Endothelial cell of umbilical vein (primary cell): ENCODE measurements at regions not wholly inside any gene's neighbourhood (a gene's known extent, or its start where the extent isn't known, plus 50 kb on each side); places are given as distances from the start of the nearest gene placed in this dataset.

Experiments used
- BruUV-seq: library from RNA; stranded (reverse); fragments of 400-500 nt; replicated peaks from 2 replicates; lab custom pipeline; 2021; lab: Mats Ljungman, UMichigan
- CTCF ChIA-PET: fragments of 300-600, 350-600 bp; sonication (Branson Sonifier 250); formaldehyde crosslinking; loops from one replicate; lab custom pipeline; 2021; ENCODE audit warnings: antibody characterized with exemption, inconsistent platforms; lab: Charles Lee
- POLR2A ChIA-PET: fragments of 300-600, 350-600 bp; sonication (Branson Sonifier 250); formaldehyde crosslinking; loops from one replicate; lab custom pipeline; 2021; ENCODE audit warnings: antibody characterized with exemption, inconsistent platforms; lab: Charles Lee
- DNase-seq: peaks from one replicate; pipeline ENCODE4 v3.0.0-alpha.2; 2011; ENCODE audit warnings: low read depth, low spot score
- FAIRE-seq: peaks from 2 replicates; lab custom pipeline; 2011; peaks lifted over from hg19 to GRCh38; lab: Jason Lieb, UNC
- H2AFZ ChIP-seq: 2 replicates; pipeline ENCODE4 v1.6.0; 2012; ENCODE audit warnings: low read depth, low read length, control low read depth, inconsistent platforms
- H3K27ac ChIP-seq: 2 replicates; pipeline ENCODE4 v1.5.1; 2011; ENCODE audit warnings: low read depth, mild to moderate bottlenecking, control low read depth, low read length, moderate library complexity; ENCODE audit not compliant: insufficient read depth
- H3K27me3 ChIP-seq, 2 experiments: 2 replicates each; pipeline versions ENCODE4 v1.6.0 to v1.6.1; 2011; ENCODE audit warnings: low read length in 2 of 2, mixed read lengths in 1 of 2; ENCODE audit not compliant: control insufficient read depth in 2 of 2, insufficient read depth in 2 of 2
- H3K36me3 ChIP-seq, 2 experiments: 2 replicates in 1 of 2; 3 replicates in 1 of 2; pipeline ENCODE4 v1.5.1; 2011; ENCODE audit warnings: low read length in 2 of 2, mild to moderate bottlenecking in 1 of 2, moderate library complexity in 1 of 2; ENCODE audit not compliant: control insufficient read depth in 2 of 2, insufficient read depth in 2 of 2; ENCODE audit errors: extremely low read depth in 1 of 2
- H3K4me1 ChIP-seq: 3 replicates; pipeline ENCODE4 v1.5.1; 2011; ENCODE audit warnings: mild to moderate bottlenecking, low read length; ENCODE audit not compliant: control insufficient read depth, insufficient read depth; ENCODE audit errors: extremely low read depth
- H3K4me2 ChIP-seq: 2 replicates; pipeline ENCODE4 v1.6.1; 2011; ENCODE audit warnings: low read length, control low read depth, mixed read lengths; ENCODE audit not compliant: insufficient read depth
- H3K4me3 ChIP-seq, 3 experiments: fragments of 200-600 bp in 1 of 3; sonication (generic), shearing (Covaris generic) in 1 of 3; replicated peaks in 1 of 3; 2 replicates each; pipeline ENCODE4 v1.5.1; 2011 to 2016; ENCODE audit warnings: control low read depth in 3 of 3, low read length in 3 of 3, mild to moderate bottlenecking in 2 of 3, inconsistent platforms in 1 of 3, low read depth in 1 of 3, moderate library complexity in 1 of 3; ENCODE audit not compliant: insufficient read depth in 1 of 3
- H3K79me2 ChIP-seq: 2 replicates; pipeline ENCODE4 v1.6.0; 2012; ENCODE audit warnings: low read length, inconsistent platforms; ENCODE audit not compliant: control insufficient read depth, insufficient read depth
- H3K9ac ChIP-seq: replicated peaks from 2 replicates; pipeline ENCODE3; 2011; ENCODE audit warnings: low read length, control low read depth; ENCODE audit not compliant: insufficient read depth; ENCODE audit errors: extremely low read depth
- H3K9me1 ChIP-seq: replicated peaks from 3 replicates; pipeline ENCODE4 v1.6.0; 2011; ENCODE audit warnings: mild to moderate bottlenecking, low read length; ENCODE audit not compliant: control insufficient read depth, insufficient read depth; ENCODE audit errors: extremely low read depth
- H3K9me3 ChIP-seq: replicated peaks from 2 replicates; pipeline ENCODE4 v1.5.1; 2012; ENCODE audit warnings: low read length, inconsistent platforms; ENCODE audit not compliant: control insufficient read depth, insufficient read depth
- H4K20me1 ChIP-seq: replicated peaks from 2 replicates; pipeline ENCODE3; 2011; ENCODE audit warnings: mild to moderate bottlenecking, low read length; ENCODE audit not compliant: control insufficient read depth, insufficient read depth; ENCODE audit errors: extremely low read depth
- EZH2 ChIP-seq: IDR thresholded peaks from 2 replicates; pipeline ENCODE4 v1.6.1; 2012; ENCODE audit warnings: borderline replicate concordance, low read depth, mild to moderate bottlenecking, moderate library complexity, low read length, inconsistent platforms; ENCODE audit not compliant: severe bottlenecking
- FOS ChIP-seq: IDR thresholded peaks from 2 replicates; pipeline ENCODE4 v1.6.1; 2011; ENCODE audit warnings: mild to moderate bottlenecking, low read length, moderate library complexity, borderline replicate concordance; ENCODE audit not compliant: insufficient read depth
- GATA2 ChIP-seq: IDR thresholded peaks from 2 replicates; pipeline ENCODE4 v1.7.0; 2011; ENCODE audit warnings: low read depth, mild to moderate bottlenecking, moderate library complexity, mixed read lengths, low read length; ENCODE audit not compliant: insufficient read length, insufficient read depth
- JUN ChIP-seq: IDR thresholded peaks from 2 replicates; pipeline ENCODE4 v1.6.1; 2011; ENCODE audit warnings: borderline replicate concordance, low read depth; ENCODE audit not compliant: insufficient read length, insufficient read depth
- MYC ChIP-seq: IDR thresholded peaks from one replicate; pipeline ENCODE4 v1.6.1; 2011; ENCODE audit warnings: mild to moderate bottlenecking, low read depth, low read length
- POLR2AphosphoS5 ChIP-seq: IDR thresholded peaks from 2 replicates; pipeline ENCODE4 v1.6.1; 2012; ENCODE audit warnings: low read depth, mild to moderate bottlenecking, control low read depth, low read length, moderate library complexity; ENCODE audit not compliant: insufficient read depth
- dilution Hi-C: fragments of 300-500 bp; cut with MboI; formaldehyde crosslinking; loops from one replicate; pipeline ENCODE4 v1.15.0; 2019; ENCODE audit warnings: low sequenced_read_pairs; ENCODE audit not compliant: extremely low pct_ligation_motif_present
- intact Hi-C: fragments of 100-400 bp; cut with micrococcal nuclease; formaldehyde crosslinking; loops from one replicate; pipeline ENCODE4 v1.10.0; 2022
- TF ChIP-seq, protein P1 (sequence below): IDR thresholded peaks from 2 replicates; pipeline ENCODE4 v1.6.1; 2011; ENCODE audit not compliant: insufficient read depth, insufficient read length

DNA sequence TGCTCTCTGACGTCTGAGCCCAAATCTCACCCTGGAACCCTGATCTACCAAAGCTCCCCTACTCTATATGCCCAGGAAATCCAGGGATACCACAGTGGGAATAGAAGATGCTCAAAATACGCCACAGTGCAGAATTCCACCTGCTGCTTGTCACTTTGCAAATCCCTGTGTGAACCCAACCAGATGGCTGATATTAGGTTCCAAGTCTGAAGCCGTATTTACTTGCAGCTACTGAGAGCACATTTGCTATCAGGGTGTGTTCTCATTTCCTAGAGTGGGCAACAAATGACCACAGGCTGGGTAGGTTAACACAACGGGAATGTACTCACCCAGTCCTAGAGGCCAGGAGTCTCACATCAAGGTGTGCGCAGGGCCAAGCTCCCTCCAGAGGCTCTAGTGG, 126.8 kb downstream of the MXRA5 start:
- Histone ChIP-seq H3K9ac (no peak overlapping the region), H3K36me3 (no peaks in the 10 kb centered on the region), H2AFZ (no peak overlapping the region), H3K4me3 (no peak overlapping the region), H3K79me2 (no peaks in the 10 kb centered on the region), H4K20me1 (no peaks in the 10 kb centered on the region), H3K27me3 (no peaks in the 10 kb centered on the region), H3K9me3 (no peaks in the 10 kb centered on the region), H3K27ac (no peak overlapping the region), H3K4me2 (no peak overlapping the region), H3K9me1 (no peaks in the 10 kb centered on the region), H3K4me1 (no peaks in the 10 kb centered on the region)
- BruUV-seq: no TSS peak
- dilution Hi-C loops: no loop called here
- ChIA-PET POLR2A (no interaction called here), CTCF (no interaction called here)
- no peak for FAIRE-seq
- TF ChIP-seq MYC (no peak), POLR2AphosphoS5 (no peak), JUN (no peak)
- no peak for DNase-seq
- intact Hi-C loops: no loop called here

DNA sequence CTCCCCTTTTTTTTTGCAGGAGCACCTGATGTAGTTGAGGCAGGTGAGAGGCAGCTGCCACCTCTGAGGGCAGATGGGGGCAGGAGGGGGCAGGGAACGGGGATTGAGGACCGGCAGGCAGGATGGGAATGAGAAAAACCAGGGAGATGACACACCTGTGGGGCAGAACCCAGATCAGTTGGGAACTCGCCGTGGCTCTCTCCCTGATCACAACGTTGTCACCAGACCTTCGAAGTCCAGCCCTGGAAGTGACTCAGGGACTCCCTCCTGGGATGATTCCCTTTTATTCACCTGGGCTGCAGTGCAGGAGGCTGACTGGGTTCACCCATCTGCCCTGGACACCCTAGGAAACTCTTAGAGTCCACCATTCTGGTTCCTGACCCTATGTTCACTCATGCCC, 127.2 kb downstream of the MXRA5 start:
- intact Hi-C loops (no loop called here), dilution Hi-C loops (no loop called here)
- Histone ChIP-seq H3K9me1 (no peaks in the 10 kb centered on the region), H3K27me3 (no peaks in the 10 kb centered on the region), H3K27ac (no peak overlapping the region), H3K4me2 (no peak overlapping the region), H3K36me3 (no peaks in the 10 kb centered on the region), H3K9me3 (no peaks in the 10 kb centered on the region), H3K4me3 (no peak overlapping the region), H4K20me1 (no peaks in the 10 kb centered on the region), H3K9ac (no peak overlapping the region), H3K79me2 (no peaks in the 10 kb centered on the region), H3K4me1 (no peaks in the 10 kb centered on the region), H2AFZ (no peak overlapping the region)
- FAIRE-seq (no peak), DNase-seq (no peak)
- ChIA-PET CTCF (no interaction called here), POLR2A (no interaction called here)
- no peak for TF ChIP-seq POLR2AphosphoS5
- TF ChIP-seq GATA2: no peak
- no peak for TF ChIP-seq EZH2
- TF ChIP-seq, protein P1, sequence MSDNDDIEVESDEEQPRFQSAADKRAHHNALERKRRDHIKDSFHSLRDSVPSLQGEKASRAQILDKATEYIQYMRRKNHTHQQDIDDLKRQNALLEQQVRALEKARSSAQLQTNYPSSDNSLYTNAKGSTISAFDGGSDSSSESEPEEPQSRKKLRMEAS: no peak
- no peak for TF ChIP-seq MYC
- no peak for TF ChIP-seq JUN
- TF ChIP-seq FOS: no peak
- no TSS peak for BruUV-seq
